A549 (cell line): ENCODE measurements at regions not wholly inside any gene's neighbourhood (a gene's known extent, or its start where the extent isn't known, plus 50 kb on each side); places are given as distances from the start of the nearest gene placed in this dataset.

Experiments used
- CHD2 ChIP-seq: fragments of 150-350 bp; IDR thresholded peaks from 2 replicates; pipeline ENCODE4 v1.6.1; 2014; ENCODE audit warnings: low read length; ENCODE audit not compliant: partially characterized antibody
- CTCF ChIP-seq: fragments of >200 bp; sonication (Bioruptor Twin); formaldehyde crosslinking; IDR thresholded peaks from 3 replicates; pipeline ENCODE4 v1.5.1; 2016
- EP300 ChIP-seq, 2 experiments: fragments of >200 bp; sonication (Bioruptor Twin); formaldehyde crosslinking; IDR thresholded peaks; 2 replicates in 1 of 2; 3 replicates in 1 of 2; pipeline ENCODE4 v1.6.1; 2016 to 2017
- ESRRA ChIP-seq: fragments of 150-350 bp; IDR thresholded peaks from 2 replicates; pipeline ENCODE4 v1.6.1; 2014; ENCODE audit warnings: mild to moderate bottlenecking, low read length, borderline replicate concordance
- FOSL2 ChIP-seq, 2 experiments: fragments of 450-650 bp in 1 of 2; fragments of >200 bp in 1 of 2; sonication (Bioruptor Twin) in 1 of 2; formaldehyde crosslinking; IDR thresholded peaks; 2 replicates each; pipeline versions ENCODE4 v1.5.0 to v1.6.1; 2016 to 2020; ENCODE audit warnings: mild to moderate bottlenecking in 1 of 2, moderate library complexity in 1 of 2
- JUNB ChIP-seq: fragments of >200 bp; sonication (Bioruptor Twin); formaldehyde crosslinking; IDR thresholded peaks from 2 replicates; pipeline ENCODE4 v1.6.1; 2016
- KDM1A ChIP-seq: fragments of 200-600 bp; sonication (generic); IDR thresholded peaks from 2 replicates; pipeline ENCODE4 v1.6.1; 2016; ENCODE audit warnings: low read depth, mild to moderate bottlenecking
- MAFK ChIP-seq: fragments of 450-650 bp; IDR thresholded peaks from 2 replicates; pipeline ENCODE4 v1.6.1; 2014; ENCODE audit not compliant: partially characterized antibody
- MAX ChIP-seq: IDR thresholded peaks from 2 replicates; pipeline ENCODE4 v1.6.1; 2012
- NFE2L2 ChIP-seq: fragments of 150-350 bp; conservative IDR thresholded peaks from 2 replicates; pipeline ENCODE4 v1.6.1; 2014; ENCODE audit warnings: low read length
- PHF8 ChIP-seq: fragments of 200-600 bp; sonication (generic); IDR thresholded peaks from 2 replicates; pipeline ENCODE4 v1.6.1; 2016; ENCODE audit warnings: low read depth, mild to moderate bottlenecking, antibody characterized with exemption, moderate library complexity, borderline replicate concordance
- POLR2A ChIP-seq: IDR thresholded peaks from 2 replicates; pipeline ENCODE4 v1.6.1; 2012; ENCODE audit warnings: mild to moderate bottlenecking, low read length
- RNF2 ChIP-seq: fragments of 200-600 bp; sonication (generic); IDR thresholded peaks from 2 replicates; pipeline ENCODE4 v1.6.1; 2016; ENCODE audit warnings: low read depth, mild to moderate bottlenecking, antibody characterized with exemption, moderate library complexity, borderline replicate concordance
- ZSCAN20 ChIP-seq: fragments of 250-450 bp; sonication (Bioruptor Pico); IDR thresholded peaks from 2 replicates; pipeline ENCODE4 v1.8.0; 2022; ENCODE audit warnings: mild to moderate bottlenecking, moderate library complexity

- TF ChIP-seq EP300 (IDR thresholded peaks at IDR 0.05) (no peak), POLR2A (no peak), CTCF (no peak), NFE2L2 (no peak), JUNB (no peak), MAFK (no peak), MAX (no peak), CHD2 (no peak), PHF8 (no peak), RNF2 (no peak), KDM1A (no peak), ESRRA (no peak), ZSCAN20 (CRISPR knock-in tag) (no peak), FOSL2 (IDR thresholded peaks at IDR 0.05) (no peak), FOSL2 (CRISPR knock-in tag; IDR thresholded peaks at IDR 0.05) (no peak)
Measured at GRCh38 chr18:68569936-68570335, 145.0 kb downstream of the TMX3 start.
